Thyroid gland (tissue), 4 donors: ENCODE measurements at regions not wholly inside any gene's neighbourhood (a gene's known extent, or its start where the extent isn't known, plus 50 kb on each side); places are given as distances from the start of the nearest gene placed in this dataset.
A peak's percentile ranks its signal among the peaks of the same experiment; 100 is the strongest.
"Not testable (repeated sequence)": the region's sequence is repeated elsewhere in the genome, so short reads cannot be mapped to it uniquely, and the experiment has no call there.

Source experiments
- DNase-seq, 2 donors: peaks; one replicate each; pipeline ENCODE4 v3.0.0-alpha.2; 2019
- H3K27ac ChIP-seq, 3 donors: fragments of 200-600 bp; sonication (generic); 1 replicate in 2 of 3; 2 replicates in 1 of 3; pipeline ENCODE4 v1.5.1; 2016 to 2019; ENCODE audit warnings: mild to moderate bottlenecking in 1 of 3, moderate library complexity in 1 of 3
- H3K27me3 ChIP-seq: fragments of 200-600 bp; sonication (generic); one replicate; pipeline ENCODE4 v1.5.1; 2019
- H3K36me3 ChIP-seq, 2 donors: fragments of 200-600 bp; sonication (generic); one replicate each; pipeline ENCODE4 v1.5.1; 2016 to 2019
- H3K4me1 ChIP-seq, 2 donors: fragments of 200-600 bp; sonication (generic); one replicate each; pipeline ENCODE4 v1.5.1; 2017 to 2019
- H3K4me3 ChIP-seq, 3 donors: fragments of 200-600 bp; sonication (generic); replicated peaks in 1 of 3; 1 replicate in 2 of 3; 2 replicates in 1 of 3; pipeline ENCODE4 v1.5.1; 2016; ENCODE audit warnings: mild to moderate bottlenecking in 1 of 3
- H3K9me3 ChIP-seq: fragments of 200-600 bp; sonication (generic); one replicate; pipeline ENCODE4 v1.5.1; 2017
- POLR2A ChIP-seq, 2 donors: fragments of 450-650 bp; IDR thresholded peaks; one replicate each; pipeline ENCODE4 v1.6.1; 2017; ENCODE audit warnings: antibody characterized with exemption in 2 of 2, mild to moderate bottlenecking in 2 of 2, moderate library complexity in 1 of 2
- WGBS, 2 donors: methylation state at CpG; one replicate each; pipeline ENCODE4 v1.1.5; 2017; 5-methylcytosine and 5-hydroxymethylcytosine counted together
- intact Hi-C: fragments of 100-400 bp; cut with DNase I; formaldehyde crosslinking; loops from one replicate; pipeline ENCODE4 v1.15.1; 2023
- TF ChIP-seq, protein P1 (sequence below), 6 experiments: fragments of 200-600 bp in 3 of 6; fragments of 450-650 bp in 3 of 6; sonication (generic) in 3 of 6; IDR thresholded peaks; one replicate each; pipeline ENCODE4 v1.5.1; 2016 to 2019; ENCODE audit warnings: antibody characterized with exemption in 6 of 6, mild to moderate bottlenecking in 2 of 6, inconsistent platforms in 1 of 6, moderate library complexity in 1 of 6

DNA sequence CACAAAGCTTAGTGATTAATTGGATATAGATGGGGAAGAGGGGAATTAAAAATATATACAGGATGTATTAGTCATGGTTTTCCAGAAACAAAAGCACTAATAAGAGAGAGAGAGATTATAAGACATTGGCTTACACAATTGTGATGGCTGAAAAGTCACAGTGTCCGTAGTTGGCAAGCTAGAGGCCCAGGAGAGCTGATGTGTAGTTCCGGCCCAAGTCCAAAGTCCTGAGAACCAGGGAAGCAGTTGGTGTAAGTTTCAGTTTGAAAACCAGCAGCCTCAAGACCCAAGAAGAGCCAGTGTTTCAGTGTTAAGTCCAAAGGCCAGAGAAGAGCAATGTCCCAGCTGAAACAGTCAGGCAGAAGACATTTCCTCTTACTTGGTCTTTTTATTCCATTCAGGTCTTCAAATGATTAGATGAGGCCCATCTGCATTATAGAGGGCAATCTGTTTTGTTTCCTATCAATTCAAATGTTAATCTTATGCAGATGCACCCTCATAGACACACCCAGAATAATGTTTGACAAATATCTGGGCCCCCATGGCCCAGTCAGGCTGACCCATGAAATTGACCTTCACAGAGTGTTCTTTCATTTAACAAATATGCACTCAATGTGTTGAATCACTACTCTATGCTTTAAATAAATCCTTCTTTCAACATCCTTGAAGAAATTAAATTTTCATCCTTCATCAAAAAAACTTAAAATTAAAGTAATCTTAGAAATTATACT is 67.2 kb upstream of the DIO2 start:
- no peak overlapping the region for H3K4me3 ChIP-seq
- no peak overlapping the region for H3K27ac ChIP-seq
- TF ChIP-seq, protein P1, sequence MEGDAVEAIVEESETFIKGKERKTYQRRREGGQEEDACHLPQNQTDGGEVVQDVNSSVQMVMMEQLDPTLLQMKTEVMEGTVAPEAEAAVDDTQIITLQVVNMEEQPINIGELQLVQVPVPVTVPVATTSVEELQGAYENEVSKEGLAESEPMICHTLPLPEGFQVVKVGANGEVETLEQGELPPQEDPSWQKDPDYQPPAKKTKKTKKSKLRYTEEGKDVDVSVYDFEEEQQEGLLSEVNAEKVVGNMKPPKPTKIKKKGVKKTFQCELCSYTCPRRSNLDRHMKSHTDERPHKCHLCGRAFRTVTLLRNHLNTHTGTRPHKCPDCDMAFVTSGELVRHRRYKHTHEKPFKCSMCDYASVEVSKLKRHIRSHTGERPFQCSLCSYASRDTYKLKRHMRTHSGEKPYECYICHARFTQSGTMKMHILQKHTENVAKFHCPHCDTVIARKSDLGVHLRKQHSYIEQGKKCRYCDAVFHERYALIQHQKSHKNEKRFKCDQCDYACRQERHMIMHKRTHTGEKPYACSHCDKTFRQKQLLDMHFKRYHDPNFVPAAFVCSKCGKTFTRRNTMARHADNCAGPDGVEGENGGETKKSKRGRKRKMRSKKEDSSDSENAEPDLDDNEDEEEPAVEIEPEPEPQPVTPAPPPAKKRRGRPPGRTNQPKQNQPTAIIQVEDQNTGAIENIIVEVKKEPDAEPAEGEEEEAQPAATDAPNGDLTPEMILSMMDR (IDR thresholded peaks at IDR 0.05) = no peak
- TF ChIP-seq POLR2A (IDR thresholded peaks at IDR 0.05) = no peak
- intact Hi-C loops = no loop called here
- H3K36me3 ChIP-seq = no peaks in the 10 kb centered on the region
- no peaks in the 10 kb centered on the region for H3K4me1 ChIP-seq
- WGBS, 2 donors = 63 to 66% methylated on average over 2 of the region's 2 CpGs
- no peaks in the 10 kb centered on the region for H3K27me3 ChIP-seq
- H3K9me3 ChIP-seq = no peaks in the 10 kb centered on the region
- DNase-seq = peak in 1 of 2 donors; percentile 1

DNA sequence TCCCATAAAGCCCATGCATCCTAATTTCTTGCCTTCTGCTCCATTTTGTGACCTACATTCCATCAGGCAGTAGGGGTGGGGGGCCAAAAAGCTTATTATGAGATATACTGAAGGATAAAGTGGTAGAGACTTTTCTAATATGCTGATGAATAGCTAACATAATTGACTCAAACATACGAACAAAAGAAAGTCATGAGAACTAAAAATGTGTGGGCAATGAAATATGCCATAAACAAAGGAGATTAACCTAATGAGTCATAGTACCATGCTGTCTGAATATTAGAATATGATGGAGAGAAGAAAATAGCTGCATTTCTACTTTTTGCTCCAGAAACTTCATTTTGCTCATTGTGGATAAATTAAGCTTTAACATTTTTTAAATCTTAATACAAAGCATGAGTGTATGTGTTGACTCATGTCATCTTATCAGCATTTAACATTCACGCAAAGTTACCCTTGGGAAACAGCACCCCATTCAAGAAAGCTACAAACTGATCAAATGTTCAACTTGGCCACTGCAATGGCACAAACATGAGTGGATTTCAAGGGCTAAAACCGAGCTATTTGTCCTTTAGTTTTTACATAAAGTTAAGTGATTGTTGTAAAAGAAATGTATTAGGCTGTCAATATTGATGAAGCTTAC is 64.0 kb upstream of the DIO2 start:
- Histone ChIP-seq H3K27me3 (no peaks in the 10 kb centered on the region), H3K9me3 (no peaks in the 10 kb centered on the region), H3K4me1 (no peaks in the 10 kb centered on the region), H3K27ac (no peak overlapping the region), H3K4me3 (no peak overlapping the region), H3K36me3 (no peaks in the 10 kb centered on the region)
- intact Hi-C loops = no loop called here
- TF ChIP-seq, protein P1 (IDR thresholded peaks at IDR 0.05) = no peak
- TF ChIP-seq POLR2A (IDR thresholded peaks at IDR 0.05) = no peak
- 80 to 91% methylated on average over 3 of the region's 3 CpGs for WGBS, 2 donors
- no peak for DNase-seq

GRCh38 chr14:80274310-80274709 is 63.0 kb upstream of the DIO2 start:
- H3K9me3 ChIP-seq, H3K4me1 ChIP-seq, H3K27me3 ChIP-seq, H3K27ac ChIP-seq, DNase-seq, H3K36me3 ChIP-seq, H3K4me3 ChIP-seq, intact Hi-C loops: not testable (repeated sequence)
- WGBS, 2 donors = 97 to 98% methylated on average over 2 of the region's 2 CpGs

DNA sequence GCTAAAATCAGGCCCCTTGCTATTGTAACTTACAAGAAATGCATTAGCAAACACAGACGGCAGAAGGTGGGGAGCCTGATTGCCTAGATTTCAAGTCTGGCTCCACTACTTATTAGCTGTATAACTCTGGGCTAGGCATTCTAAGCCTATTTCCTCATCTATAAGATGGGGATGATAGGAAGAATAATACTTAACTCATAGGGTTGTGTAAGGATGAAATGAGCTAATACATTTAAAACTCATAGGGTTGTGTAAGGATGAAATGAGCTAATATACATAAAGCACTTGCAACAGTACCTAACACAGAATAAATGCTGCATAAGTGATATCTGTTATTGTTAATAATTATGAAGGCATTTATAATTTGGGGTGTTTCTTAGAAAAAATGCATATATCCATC is 60.1 kb upstream of the DIO2 start:
- no peak overlapping the region for H3K27ac ChIP-seq
- intact Hi-C loops = no loop called here
- no peaks in the 10 kb centered on the region for H3K36me3 ChIP-seq
- H3K4me3 ChIP-seq = no peak overlapping the region
- no peaks in the 10 kb centered on the region for H3K4me1 ChIP-seq
- TF ChIP-seq, protein P1 (IDR thresholded peaks at IDR 0.05) = no peak
- TF ChIP-seq POLR2A (IDR thresholded peaks at IDR 0.05) = no peak
- H3K27me3 ChIP-seq = no peaks in the 10 kb centered on the region
- H3K9me3 ChIP-seq = no peaks in the 10 kb centered on the region
- 87 to 96% methylated on average over 1 of the region's 1 CpG for WGBS, 2 donors
- DNase-seq = no peak

DNA sequence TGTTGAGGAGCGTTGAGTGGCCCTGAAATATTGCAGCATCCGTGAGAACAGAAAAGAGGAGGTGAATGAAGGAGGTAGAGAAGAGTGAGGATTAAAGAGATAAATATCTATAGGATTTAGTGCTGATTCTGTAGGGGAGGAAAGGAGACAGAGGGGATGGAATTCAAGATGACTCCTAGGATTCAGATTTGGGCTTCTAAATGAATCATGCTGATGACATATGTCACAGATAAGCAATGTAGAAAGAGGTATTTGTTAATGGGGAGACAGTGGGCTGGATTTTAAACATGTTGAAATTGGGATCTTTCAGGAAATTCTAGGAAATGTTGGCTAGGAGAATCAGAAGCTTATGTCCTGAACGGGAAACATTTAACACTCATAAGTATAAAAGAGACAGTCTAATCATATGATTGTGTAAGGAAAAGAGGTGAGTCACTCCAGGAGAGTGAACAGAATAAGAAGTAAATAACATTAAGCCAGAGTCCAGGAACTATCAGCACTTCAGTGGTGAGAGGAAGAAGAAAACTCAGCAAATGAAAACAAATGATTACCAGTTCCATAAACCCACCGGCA is 58.1 kb upstream of the DIO2 start:
- H3K27me3 ChIP-seq = no peaks in the 10 kb centered on the region
- no peaks in the 10 kb centered on the region for H3K9me3 ChIP-seq
- H3K4me3 ChIP-seq = no peak overlapping the region
- WGBS, 2 donors = 80 to 85% methylated on average over 4 of the region's 4 CpGs
- H3K4me1 ChIP-seq = no peaks in the 10 kb centered on the region
- intact Hi-C loops = no loop called here
- no peak overlapping the region for H3K27ac ChIP-seq
- TF ChIP-seq, protein P1 (IDR thresholded peaks at IDR 0.05) = no peak
- TF ChIP-seq POLR2A (IDR thresholded peaks at IDR 0.05) = no peak
- DNase-seq = no peak
- no peaks in the 10 kb centered on the region for H3K36me3 ChIP-seq
